SK-N-SH treated with all-trans-retinoic acid at 6 μM for 48 hours (cell line): ENCODE measurements at regions not wholly inside any gene's neighbourhood (a gene's known extent, or its start where the extent isn't known, plus 50 kb on each side); places are given as distances from the start of the nearest gene placed in this dataset.

Experiments
- ATAC-seq: fragments of 200-7000 bp; cut with Tn5 transposase; 3 replicates; pipeline ENCODE4 v1.9.1; 2020; ENCODE audit warnings: mild to moderate bottlenecking, moderate library complexity
- ARNTL ChIP-seq: fragments of 450-650 bp; formaldehyde crosslinking; IDR thresholded peaks from 2 replicates; pipeline ENCODE4 v1.5.0; 2020; ENCODE audit warnings: low read depth, mild to moderate bottlenecking, moderate library complexity, borderline replicate concordance
- BACH2 ChIP-seq: fragments of 250-450 bp; sonication (Bioruptor Pico); IDR thresholded peaks from 2 replicates; pipeline ENCODE4 v1.9.0; 2021; ENCODE audit warnings: mild to moderate bottlenecking, borderline replicate concordance
- ESRRG ChIP-seq: fragments of 250-450 bp; sonication (Bioruptor Pico); IDR thresholded peaks from 2 replicates; pipeline ENCODE4 v1.6.1; 2021; ENCODE audit warnings: mild to moderate bottlenecking
- ISL1 ChIP-seq: fragments of 250-450 bp; sonication (Bioruptor Pico); IDR thresholded peaks from 2 replicates; pipeline ENCODE4 v2.1.2; 2022; ENCODE audit warnings: mild to moderate bottlenecking, moderate library complexity
- OSR1 ChIP-seq: fragments of 250-450 bp; sonication (Bioruptor Pico); IDR thresholded peaks from 2 replicates; pipeline ENCODE4 v1.8.0; 2022; ENCODE audit warnings: moderate library complexity, mild to moderate bottlenecking, inconsistent platforms
- PPARA ChIP-seq: fragments of 250-450 bp; sonication (Bioruptor Pico); IDR thresholded peaks from 2 replicates; pipeline ENCODE4 v1.5.0; 2020; ENCODE audit warnings: mild to moderate bottlenecking, borderline replicate concordance
- SNAI2 ChIP-seq: fragments of 250-450 bp; sonication (Bioruptor Pico); IDR thresholded peaks from 2 replicates; pipeline ENCODE4 v1.5.0; 2020; ENCODE audit warnings: mild to moderate bottlenecking, moderate library complexity
- TOX ChIP-seq: fragments of 250-450 bp; sonication (Bioruptor Pico); IDR thresholded peaks from 2 replicates; pipeline ENCODE4 v1.8.0; 2021; ENCODE audit warnings: mild to moderate bottlenecking, moderate library complexity, borderline replicate concordance
- ZC3H10 ChIP-seq: fragments of 250-450 bp; sonication (Bioruptor Pico); IDR thresholded peaks from 2 replicates; pipeline ENCODE4 v1.5.1; 2021; ENCODE audit warnings: mild to moderate bottlenecking, moderate library complexity
- ZFP3 ChIP-seq: fragments of 250-450 bp; sonication (Bioruptor Pico); IDR thresholded peaks from 2 replicates; pipeline ENCODE4 v1.5.0; 2020; ENCODE audit warnings: mild to moderate bottlenecking, moderate library complexity
- ZNF70 ChIP-seq: fragments of 450-650 bp; formaldehyde crosslinking; IDR thresholded peaks from 2 replicates; pipeline ENCODE4 v1.5.0; 2020; ENCODE audit warnings: mild to moderate bottlenecking, moderate library complexity
- ZNF8 ChIP-seq: fragments of 450-650 bp; formaldehyde crosslinking; IDR thresholded peaks from 2 replicates; pipeline ENCODE4 v1.5.0; 2020; ENCODE audit warnings: mild to moderate bottlenecking, moderate library complexity
- TF ChIP-seq, protein P1 (sequence below): fragments of 250-450 bp; sonication (Bioruptor Pico); IDR thresholded peaks from 2 replicates; pipeline ENCODE4 v1.5.1; 2020; ENCODE audit warnings: low read depth, mild to moderate bottlenecking, moderate library complexity
- TF ChIP-seq, protein P2 (sequence below): fragments of 250-450 bp; sonication (Bioruptor Pico); IDR thresholded peaks from 2 replicates; pipeline ENCODE4 v1.8.0; 2021; ENCODE audit warnings: low read depth, mild to moderate bottlenecking, moderate library complexity, borderline replicate concordance
- TF ChIP-seq, protein P3 (sequence below): fragments of 250-450 bp; sonication (Bioruptor Pico); IDR thresholded peaks from 2 replicates; pipeline ENCODE4 v1.8.0; 2020; ENCODE audit warnings: mild to moderate bottlenecking, moderate library complexity, borderline replicate concordance
- TF ChIP-seq, protein P4 (sequence below): fragments of 250-450 bp; sonication (Bioruptor Pico); IDR thresholded peaks from 2 replicates; pipeline ENCODE4 v1.5.1; 2021; ENCODE audit warnings: mild to moderate bottlenecking, moderate library complexity

DNA sequence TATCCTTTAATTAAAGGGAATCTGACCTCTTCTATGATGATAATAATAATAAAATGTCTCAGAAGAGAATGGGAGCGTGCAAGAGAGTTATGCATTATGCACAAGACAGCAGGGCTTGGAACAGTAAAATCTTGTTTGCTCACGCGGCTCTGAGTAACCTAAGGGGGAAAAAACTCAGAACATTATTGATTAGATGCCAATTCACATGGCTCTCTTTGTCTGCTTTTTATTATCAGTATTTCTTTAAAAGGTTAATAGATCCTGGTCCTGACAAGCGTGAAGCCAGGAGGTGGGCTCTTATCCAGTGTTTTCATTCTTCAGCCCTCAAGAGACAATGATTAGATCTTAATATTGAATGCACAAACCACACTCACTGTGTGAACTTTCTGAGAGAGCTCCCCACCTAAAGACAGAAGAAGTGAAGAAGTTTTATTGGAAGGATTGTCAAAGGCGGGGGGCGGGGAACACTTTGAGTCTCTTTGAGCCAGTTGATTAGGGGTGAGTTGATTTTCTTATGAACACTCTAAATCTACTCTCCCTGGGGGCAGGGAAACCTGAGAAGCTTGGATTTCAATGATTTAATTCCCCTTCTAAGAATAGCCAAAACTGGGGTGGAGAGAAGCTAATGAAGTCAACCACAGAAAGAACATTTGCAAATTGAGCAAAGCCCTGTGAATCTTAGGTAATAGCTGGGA, 127.5 kb upstream of the CTAGE1 start (continued):
- TF ChIP-seq, protein P1, sequence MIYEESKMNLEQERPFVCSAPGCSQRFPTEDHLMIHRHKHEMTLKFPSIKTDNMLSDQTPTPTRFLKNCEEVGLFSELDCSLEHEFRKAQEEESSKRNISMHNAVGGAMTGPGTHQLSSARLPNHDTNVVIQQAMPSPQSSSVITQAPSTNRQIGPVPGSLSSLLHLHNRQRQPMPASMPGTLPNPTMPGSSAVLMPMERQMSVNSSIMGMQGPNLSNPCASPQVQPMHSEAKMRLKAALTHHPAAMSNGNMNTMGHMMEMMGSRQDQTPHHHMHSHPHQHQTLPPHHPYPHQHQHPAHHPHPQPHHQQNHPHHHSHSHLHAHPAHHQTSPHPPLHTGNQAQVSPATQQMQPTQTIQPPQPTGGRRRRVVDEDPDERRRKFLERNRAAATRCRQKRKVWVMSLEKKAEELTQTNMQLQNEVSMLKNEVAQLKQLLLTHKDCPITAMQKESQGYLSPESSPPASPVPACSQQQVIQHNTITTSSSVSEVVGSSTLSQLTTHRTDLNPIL, result no peak
- TF ChIP-seq BACH2, result no peak

DNA sequence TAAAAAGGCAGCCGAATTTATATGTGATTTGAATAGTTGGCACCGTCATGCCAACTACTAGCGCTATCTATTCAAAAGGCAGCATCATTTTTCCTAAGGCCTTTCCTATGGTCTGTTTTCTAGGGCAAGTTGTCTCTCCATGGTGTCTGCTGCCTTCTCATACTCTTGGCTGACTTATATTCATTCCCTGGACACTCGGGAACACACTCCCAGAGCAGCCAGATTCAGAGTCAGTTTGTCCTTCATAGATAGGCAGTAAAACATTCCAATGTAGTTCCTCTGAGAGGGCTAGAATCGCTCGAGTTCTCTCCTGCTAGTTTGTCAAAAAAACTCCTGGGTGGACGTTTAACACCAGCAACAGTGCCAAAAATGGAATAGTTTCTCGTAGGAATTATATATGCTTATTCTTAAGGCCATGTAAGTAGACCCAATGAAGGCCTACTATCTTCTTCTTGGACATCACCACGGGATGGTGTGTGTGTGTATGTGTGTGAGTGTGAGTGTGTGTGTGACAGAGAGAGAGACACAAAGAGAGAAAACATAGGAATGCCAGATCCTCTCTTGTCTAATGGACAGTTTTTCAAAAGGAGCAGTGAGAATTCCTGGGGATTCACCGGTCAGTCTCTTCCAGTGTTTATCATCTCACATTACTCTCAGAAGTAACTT, 129.3 kb upstream of the CTAGE1 start:
- ATAC-seq, result no peak
- TF ChIP-seq, protein P1, result no peak
- TF ChIP-seq, protein P2, sequence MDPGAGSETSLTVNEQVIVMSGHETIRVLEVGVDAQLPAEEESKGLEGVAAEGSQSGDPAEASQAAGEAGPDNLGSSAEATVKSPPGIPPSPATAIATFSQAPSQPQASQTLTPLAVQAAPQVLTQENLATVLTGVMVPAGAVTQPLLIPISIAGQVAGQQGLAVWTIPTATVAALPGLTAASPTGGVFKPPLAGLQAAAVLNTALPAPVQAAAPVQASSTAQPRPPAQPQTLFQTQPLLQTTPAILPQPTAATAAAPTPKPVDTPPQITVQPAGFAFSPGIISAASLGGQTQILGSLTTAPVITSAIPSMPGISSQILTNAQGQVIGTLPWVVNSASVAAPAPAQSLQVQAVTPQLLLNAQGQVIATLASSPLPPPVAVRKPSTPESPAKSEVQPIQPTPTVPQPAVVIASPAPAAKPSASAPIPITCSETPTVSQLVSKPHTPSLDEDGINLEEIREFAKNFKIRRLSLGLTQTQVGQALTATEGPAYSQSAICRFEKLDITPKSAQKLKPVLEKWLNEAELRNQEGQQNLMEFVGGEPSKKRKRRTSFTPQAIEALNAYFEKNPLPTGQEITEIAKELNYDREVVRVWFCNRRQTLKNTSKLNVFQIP (CRISPR knock-in tag), result no peak
- TF ChIP-seq OSR1 (no peak), BACH2 (no peak), ISL1 (no peak), ZNF8 (CRISPR knock-in tag) (no peak), ZC3H10 (CRISPR knock-in tag) (no peak), SNAI2 (no peak), ESRRG (CRISPR knock-in tag) (no peak), TOX (CRISPR knock-in tag) (no peak), ZNF70 (CRISPR knock-in tag) (no peak), ARNTL (no peak), ZFP3 (CRISPR knock-in tag) (no peak), PPARA (CRISPR knock-in tag) (no peak)
- TF ChIP-seq, protein P3, sequence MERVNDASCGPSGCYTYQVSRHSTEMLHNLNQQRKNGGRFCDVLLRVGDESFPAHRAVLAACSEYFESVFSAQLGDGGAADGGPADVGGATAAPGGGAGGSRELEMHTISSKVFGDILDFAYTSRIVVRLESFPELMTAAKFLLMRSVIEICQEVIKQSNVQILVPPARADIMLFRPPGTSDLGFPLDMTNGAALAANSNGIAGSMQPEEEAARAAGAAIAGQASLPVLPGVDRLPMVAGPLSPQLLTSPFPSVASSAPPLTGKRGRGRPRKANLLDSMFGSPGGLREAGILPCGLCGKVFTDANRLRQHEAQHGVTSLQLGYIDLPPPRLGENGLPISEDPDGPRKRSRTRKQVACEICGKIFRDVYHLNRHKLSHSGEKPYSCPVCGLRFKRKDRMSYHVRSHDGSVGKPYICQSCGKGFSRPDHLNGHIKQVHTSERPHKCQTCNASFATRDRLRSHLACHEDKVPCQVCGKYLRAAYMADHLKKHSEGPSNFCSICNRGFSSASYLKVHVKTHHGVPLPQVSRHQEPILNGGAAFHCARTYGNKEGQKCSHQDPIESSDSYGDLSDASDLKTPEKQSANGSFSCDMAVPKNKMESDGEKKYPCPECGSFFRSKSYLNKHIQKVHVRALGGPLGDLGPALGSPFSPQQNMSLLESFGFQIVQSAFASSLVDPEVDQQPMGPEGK (CRISPR knock-in tag), result no peak
- TF ChIP-seq, protein P4, sequence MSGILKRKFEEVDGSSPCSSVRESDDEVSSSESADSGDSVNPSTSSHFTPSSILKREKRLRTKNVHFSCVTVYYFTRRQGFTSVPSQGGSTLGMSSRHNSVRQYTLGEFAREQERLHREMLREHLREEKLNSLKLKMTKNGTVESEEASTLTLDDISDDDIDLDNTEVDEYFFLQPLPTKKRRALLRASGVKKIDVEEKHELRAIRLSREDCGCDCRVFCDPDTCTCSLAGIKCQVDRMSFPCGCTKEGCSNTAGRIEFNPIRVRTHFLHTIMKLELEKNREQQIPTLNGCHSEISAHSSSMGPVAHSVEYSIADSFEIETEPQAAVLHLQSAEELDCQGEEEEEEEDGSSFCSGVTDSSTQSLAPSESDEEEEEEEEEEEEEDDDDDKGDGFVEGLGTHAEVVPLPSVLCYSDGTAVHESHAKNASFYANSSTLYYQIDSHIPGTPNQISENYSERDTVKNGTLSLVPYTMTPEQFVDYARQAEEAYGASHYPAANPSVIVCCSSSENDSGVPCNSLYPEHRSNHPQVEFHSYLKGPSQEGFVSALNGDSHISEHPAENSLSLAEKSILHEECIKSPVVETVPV (CRISPR knock-in tag), result no peak
- TF ChIP-seq, all 23 proteins: peak for 0

DNA sequence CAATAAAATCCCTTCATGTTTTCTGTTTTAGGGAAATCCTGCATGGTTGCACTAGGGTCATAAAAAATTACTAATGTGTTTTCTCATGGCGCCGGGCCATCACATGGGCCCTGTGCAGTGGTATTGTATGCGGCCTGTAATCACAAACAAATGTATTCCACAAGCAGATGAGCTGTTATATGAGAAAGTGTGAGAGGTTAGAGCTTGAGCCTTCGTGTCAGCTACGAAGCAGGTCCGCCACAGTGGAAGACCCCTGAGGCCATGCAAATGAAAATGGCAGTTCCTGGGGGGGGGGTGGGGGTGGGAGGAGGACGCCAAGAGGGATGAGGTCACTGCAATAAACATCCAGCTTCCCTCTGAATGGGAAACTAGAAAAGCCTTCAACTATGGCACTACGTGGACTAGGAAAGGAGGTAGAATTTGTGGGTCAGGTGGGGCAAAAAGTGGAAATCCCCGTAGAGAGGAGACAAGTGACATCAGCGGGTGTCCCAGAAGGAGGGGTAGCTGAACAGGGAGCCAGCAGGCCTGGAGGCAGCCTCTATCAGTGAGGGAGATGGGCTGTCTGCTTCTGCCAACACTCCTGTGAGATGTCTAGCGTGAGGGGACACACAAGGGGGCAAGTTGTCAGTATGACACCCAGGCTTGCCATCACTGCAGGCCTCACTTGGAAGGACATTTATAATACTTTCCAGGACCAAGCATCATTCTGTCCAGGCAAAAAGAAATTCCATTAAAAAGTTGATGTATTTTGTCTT, 130.3 kb upstream of the CTAGE1 start:
- no peak for ATAC-seq
- no peak for TF ChIP-seq ISL1
- no peak for TF ChIP-seq ESRRG (CRISPR knock-in tag)
- TF ChIP-seq, protein P4 (CRISPR knock-in tag), result no peak
- TF ChIP-seq, all 23 proteins: peak for 0
